Inferior parietal cortex (tissue), 1 donor: ENCODE measurements at regions not wholly inside any gene's neighbourhood (a gene's known extent, or its start where the extent isn't known, plus 50 kb on each side); places are given as distances from the start of the nearest gene placed in this dataset.
"Not testable (repeated sequence)": the region's sequence is repeated elsewhere in the genome, so short reads cannot be mapped to it uniquely, and the experiment has no call there.

Source experiments
- DNase-seq: peaks from one replicate; pipeline ENCODE4 v3.0.0-alpha.2; 2016; ENCODE audit errors: extremely low spot score

- no peak for DNase-seq
Measured at GRCh38 chr6:60670036-60670435, 1616.0 kb downstream of the KHDRBS2 start.

DNA sequence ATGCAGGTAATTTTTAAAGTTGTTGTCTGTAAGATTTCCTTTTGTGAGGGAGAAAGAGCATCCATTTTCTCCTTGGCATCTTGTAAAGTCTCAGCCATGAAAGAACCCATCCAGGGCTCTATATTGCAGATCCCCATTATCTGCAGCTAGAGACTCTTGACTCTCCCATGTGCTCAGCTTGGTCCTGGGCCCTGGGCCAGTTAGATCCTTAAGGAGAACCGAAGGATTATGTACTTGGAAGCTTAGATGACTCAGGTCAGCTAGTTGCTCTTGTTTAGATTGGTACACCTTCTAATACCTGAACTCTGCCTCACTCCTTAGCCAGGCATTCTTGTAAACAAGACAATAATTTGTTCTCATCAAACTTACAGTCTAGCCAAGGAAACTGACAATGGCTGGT lies 1617.6 kb downstream of the KHDRBS2 start:
- no peak for DNase-seq

GRCh38 chr6:60663199-60663598 lies 1622.8 kb downstream of the KHDRBS2 start:
- DNase-seq, result not testable (repeated sequence)

DNA sequence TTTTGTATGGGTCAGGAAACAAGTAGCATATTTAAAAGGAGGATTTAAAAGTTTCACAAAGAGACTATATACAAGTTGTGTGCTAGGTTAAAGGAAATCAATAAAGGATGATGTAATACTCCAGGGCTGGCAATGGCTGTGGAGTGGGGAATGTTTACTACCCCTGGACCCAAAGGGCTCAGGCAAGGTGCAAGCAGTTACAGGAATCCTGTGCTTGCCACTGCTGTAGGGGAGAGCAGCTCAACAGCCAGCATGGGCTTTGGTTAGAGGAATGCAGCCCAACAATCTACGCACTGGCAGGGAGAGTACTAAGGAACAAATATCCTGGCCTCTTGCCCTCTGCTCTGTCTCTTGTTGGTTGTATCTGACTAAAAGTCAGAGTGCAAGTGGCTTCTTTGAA lies 1642.2 kb downstream of the KHDRBS2 start:
- no peak for DNase-seq

- DNase-seq, result not testable (repeated sequence)
Measured at GRCh38 chr6:60639185-60639584, 1646.8 kb downstream of the KHDRBS2 start.
